ENCODE measurements at regions not wholly inside any gene's neighbourhood (a gene's known extent, or its start where the extent isn't known, plus 50 kb on each side); places are given as distances from the start of the nearest gene placed in this dataset.

- Mint-ChIP-seq H3K4me3 (no peak overlapping the region), H3K27me3 (ENCODE audit: insufficient read depth, low read depth) (no peaks in the 10 kb centered on the region), H3K9me3 (no peaks in the 10 kb centered on the region), H3K36me3 (no peaks in the 10 kb centered on the region), H3K27ac (no peak overlapping the region), H3K4me1 (no peaks in the 10 kb centered on the region)
- H3K9me3 ChIP-seq (ENCODE audit: low read depth) = no peaks in the 10 kb centered on the region
- peaks cover 14% of the 10 kb centered on the region for H3K27me3 ChIP-seq
- H3K79me2 ChIP-seq (ENCODE audit: low read depth) = no peaks in the 10 kb centered on the region
- no peak overlapping the region for H3K27ac ChIP-seq
- no peak overlapping the region for H3K9ac ChIP-seq
- H3K4me3 ChIP-seq = no peak overlapping the region
- H4K20me1 ChIP-seq (ENCODE audit: low read depth) = no peaks in the 10 kb centered on the region
- H3K36me3 ChIP-seq = no peaks in the 10 kb centered on the region
- H3K4me1 ChIP-seq = no peaks in the 10 kb centered on the region
- H3K4me2 ChIP-seq = no peak overlapping the region
- H2AFZ ChIP-seq (replicated peaks) = no peak overlapping the region
- no peaks in the 10 kb centered on the region for H3F3A ChIP-seq (ENCODE audit: low read depth)
- no peak for TF ChIP-seq EZH2phosphoT487 (IDR thresholded peaks at IDR 0.05)
- no peak for TF ChIP-seq CTCF (IDR thresholded peaks at IDR 0.05)
- no peak for TF ChIP-seq EZH2 (IDR thresholded peaks at IDR 0.05)
- DNase-seq (ENCODE audit: low spot score) = no peak
These were observed 221.1 kb upstream of the PRSS16 start for GRCh38 chr6:27026361-27026760.

- no peak overlapping the region for H3K4me3 ChIP-seq
These were observed 216.2 kb upstream of the PRSS16 start for GRCh38 chr6:27031302-27031701.

GRCh38 chr6:27038498-27038897 lies 209.0 kb upstream of the PRSS16 start:
- no peaks in the 10 kb centered on the region for H3K4me1 ChIP-seq
- H3K27me3 Mint-ChIP-seq (ENCODE audit: insufficient read depth, low read depth) = peaks cover 2% of the 10 kb centered on the region
- H3K27ac ChIP-seq = no peak overlapping the region
- H3K9me3 Mint-ChIP-seq = no peaks in the 10 kb centered on the region
- no peaks in the 10 kb centered on the region for H3K9me3 ChIP-seq (ENCODE audit: low read depth)
- H3K4me2 ChIP-seq = no peak overlapping the region
- H4K20me1 ChIP-seq (ENCODE audit: low read depth) = no peaks in the 10 kb centered on the region
- no peak overlapping the region for H3K9ac ChIP-seq
- H3K79me2 ChIP-seq (ENCODE audit: low read depth) = no peaks in the 10 kb centered on the region
- no peaks in the 10 kb centered on the region for H3F3A ChIP-seq (ENCODE audit: low read depth)
- no peaks in the 10 kb centered on the region for H3K4me1 Mint-ChIP-seq
- H3K27ac Mint-ChIP-seq = no peak overlapping the region
- no peak for TF ChIP-seq EZH2 (IDR thresholded peaks at IDR 0.05)
- TF ChIP-seq EZH2phosphoT487 (IDR thresholded peaks at IDR 0.05) = no peak
- TF ChIP-seq CTCF (IDR thresholded peaks at IDR 0.05) = no peak
- H2AFZ ChIP-seq (replicated peaks) = no peak overlapping the region
- peaks cover 3% of the 10 kb centered on the region for H3K27me3 ChIP-seq
- H3K4me3 Mint-ChIP-seq = no peak overlapping the region
- no peak for DNase-seq (ENCODE audit: low spot score)
- no peaks in the 10 kb centered on the region for H3K36me3 Mint-ChIP-seq
- no peak overlapping the region for H3K4me3 ChIP-seq
- no peaks in the 10 kb centered on the region for H3K36me3 ChIP-seq

More at GRCh38 chr6:27031302-27031701, 216.2 kb upstream of the PRSS16 start:
- no peak overlapping the region for H3K4me3 Mint-ChIP-seq
- Histone ChIP-seq H3K27ac (no peak overlapping the region), H3K9ac (no peak overlapping the region), H3K4me2 (no peak overlapping the region), H3K79me2 (ENCODE audit: low read depth) (no peaks in the 10 kb centered on the region), H3K36me3 (no peaks in the 10 kb centered on the region), H3K4me1 (no peaks in the 10 kb centered on the region), H3K27me3 (peaks cover 20% of the 10 kb centered on the region), H3F3A (ENCODE audit: low read depth) (no peaks in the 10 kb centered on the region), H4K20me1 (ENCODE audit: low read depth) (no peaks in the 10 kb centered on the region), H3K9me3 (ENCODE audit: low read depth) (no peaks in the 10 kb centered on the region), H2AFZ (replicated peaks) (no peak overlapping the region)
- H3K9me3 Mint-ChIP-seq = no peaks in the 10 kb centered on the region
- DNase-seq (ENCODE audit: low spot score) = no peak
- no peak overlapping the region for H3K27ac Mint-ChIP-seq
- no peaks in the 10 kb centered on the region for H3K4me1 Mint-ChIP-seq
- H3K36me3 Mint-ChIP-seq = no peaks in the 10 kb centered on the region
- TF ChIP-seq EZH2 (IDR thresholded peaks at IDR 0.05) (no peak), CTCF (IDR thresholded peaks at IDR 0.05) (no peak), EZH2phosphoT487 (IDR thresholded peaks at IDR 0.05) (no peak)
- no peaks in the 10 kb centered on the region for H3K27me3 Mint-ChIP-seq (ENCODE audit: insufficient read depth, low read depth)

Data from neural progenitor cell (in vitro differentiated cells).